Activated B cell treated with CpG ODN at 0.5 μM for 24 hours (primary cell): ENCODE measurements at regions not wholly inside any gene's neighbourhood (a gene's known extent, or its start where the extent isn't known, plus 50 kb on each side); places are given as distances from the start of the nearest gene placed in this dataset.
"Not testable (repeated sequence)": the region's sequence is repeated elsewhere in the genome, so short reads cannot be mapped to it uniquely, and the experiment has no call there.

ENCODE experiments used
- ATAC-seq: fragments of 200-7000 bp; cut with Tn5 transposase; one replicate; pipeline ENCODE4 v1.10.0; 2021; ENCODE audit warnings: low read depth, mild to moderate bottlenecking, moderate library complexity
- CTCF ChIA-PET: fragments of 350-600 bp; sonication (Branson Sonifier 250); formaldehyde crosslinking; loops from one replicate; lab custom pipeline; 2021; ENCODE audit warnings: antibody characterized with exemption; lab: Charles Lee
- POLR2A ChIA-PET: fragments of 350-600 bp; sonication (Branson Sonifier 250); formaldehyde crosslinking; loops from one replicate; lab custom pipeline; 2021; ENCODE audit warnings: antibody characterized with exemption; lab: Charles Lee
- DNase-seq: peaks from one replicate; pipeline ENCODE4 v3.0.0; 2022
- H3K27ac Mint-ChIP-seq: one replicate; pipeline ENCODE4 v1.8.0; 2020; ENCODE audit warnings: mixed read lengths
- H3K27me3 Mint-ChIP-seq: one replicate; pipeline ENCODE4 v1.8.0; 2021; ENCODE audit warnings: mixed read lengths
- H3K36me3 Mint-ChIP-seq: one replicate; pipeline ENCODE4 v1.8.0; 2021; ENCODE audit warnings: low read depth, mixed read lengths
- H3K4me1 Mint-ChIP-seq: one replicate; pipeline ENCODE4 v1.8.0; 2021; ENCODE audit warnings: mixed read lengths
- H3K4me3 Mint-ChIP-seq: one replicate; pipeline ENCODE4 v1.8.0; 2020; ENCODE audit warnings: mild to moderate bottlenecking, mixed read lengths
- H3K9me3 Mint-ChIP-seq: one replicate; pipeline ENCODE4 v1.8.0; 2020; ENCODE audit warnings: mixed read lengths
- CTCF ChIP-seq: fragments of 200-600 bp; IDR thresholded peaks from one replicate; pipeline ENCODE4 v1.8.0; 2022; ENCODE audit warnings: antibody characterized with exemption, mild to moderate bottlenecking
- intact Hi-C: fragments of 100-400 bp; cut with micrococcal nuclease; formaldehyde crosslinking; loops from one replicate; pipeline ENCODE4 v1.15.1; 2024

- TF ChIP-seq CTCF = no peak
- Mint-ChIP-seq H3K4me1 (no peaks in the 10 kb centered on the region), H3K4me3 (no peak overlapping the region), H3K27ac (no peak overlapping the region), H3K27me3 (no peaks in the 10 kb centered on the region), H3K36me3 (no peaks in the 10 kb centered on the region), H3K9me3 (no peaks in the 10 kb centered on the region)
- ChIA-PET POLR2A (no interaction called here), CTCF (no interaction called here)
- no peak for DNase-seq
- intact Hi-C loops = no loop called here
- ATAC-seq = no peak
These were observed 269.4 kb downstream of the PTGER3 start for GRCh38 chr1:70778056-70778762.

GRCh38 chr1:70778934-70779333 is 268.7 kb downstream of the PTGER3 start:
- intact Hi-C loops = no loop called here
- no peak overlapping the region for H3K27ac Mint-ChIP-seq
- CTCF ChIA-PET = no interaction called here
- no peaks in the 10 kb centered on the region for H3K4me1 Mint-ChIP-seq
- no peaks in the 10 kb centered on the region for H3K27me3 Mint-ChIP-seq
- H3K36me3 Mint-ChIP-seq = no peaks in the 10 kb centered on the region
- POLR2A ChIA-PET = no interaction called here
- H3K9me3 Mint-ChIP-seq = no peaks in the 10 kb centered on the region
- no peak for DNase-seq
- TF ChIP-seq CTCF = no peak
- H3K4me3 Mint-ChIP-seq = no peak overlapping the region
- no peak for ATAC-seq

- TF ChIP-seq CTCF = no peak
- Mint-ChIP-seq H3K4me3 (no peak overlapping the region), H3K36me3 (no peaks in the 10 kb centered on the region), H3K27ac (no peak overlapping the region), H3K4me1 (no peaks in the 10 kb centered on the region), H3K27me3 (no peaks in the 10 kb centered on the region), H3K9me3 (no peaks in the 10 kb centered on the region)
- ChIA-PET POLR2A (no interaction called here), CTCF (no interaction called here)
- no peak for ATAC-seq
- intact Hi-C loops = no loop called here
- DNase-seq = no peak
These were observed 268.0 kb downstream of the PTGER3 start for GRCh38 chr1:70779571-70779970.

GRCh38 chr1:70785287-70785686 is 262.3 kb downstream of the PTGER3 start:
- CTCF ChIA-PET = no interaction called here
- no peak overlapping the region for H3K4me3 Mint-ChIP-seq
- no peaks in the 10 kb centered on the region for H3K4me1 Mint-ChIP-seq
- POLR2A ChIA-PET = no interaction called here
- H3K9me3 Mint-ChIP-seq = no peaks in the 10 kb centered on the region
- intact Hi-C loops = no loop called here
- DNase-seq (no peak), ATAC-seq (no peak)
- no peak overlapping the region for H3K27ac Mint-ChIP-seq
- H3K36me3 Mint-ChIP-seq = no peaks in the 10 kb centered on the region
- H3K27me3 Mint-ChIP-seq = no peaks in the 10 kb centered on the region
- TF ChIP-seq CTCF = no peak

GRCh38 chr1:70790232-70790923 is 257.2 kb downstream of the PTGER3 start:
- no peaks in the 10 kb centered on the region for H3K36me3 Mint-ChIP-seq
- CTCF ChIA-PET = no interaction called here
- H3K4me1 Mint-ChIP-seq = no peaks in the 10 kb centered on the region
- ATAC-seq (no peak), DNase-seq (no peak)
- H3K27me3 Mint-ChIP-seq = no peaks in the 10 kb centered on the region
- intact Hi-C loops = no loop called here
- POLR2A ChIA-PET = no interaction called here
- TF ChIP-seq CTCF = no peak
- peaks cover under 1% of the 10 kb centered on the region for H3K9me3 Mint-ChIP-seq
- no peak overlapping the region for H3K27ac Mint-ChIP-seq
- no peak overlapping the region for H3K4me3 Mint-ChIP-seq

- ATAC-seq, intact Hi-C loops, H3K4me1 Mint-ChIP-seq, H3K4me3 Mint-ChIP-seq, DNase-seq, POLR2A ChIA-PET, H3K9me3 Mint-ChIP-seq, H3K36me3 Mint-ChIP-seq, CTCF ChIA-PET, H3K27ac Mint-ChIP-seq, H3K27me3 Mint-ChIP-seq: not testable (repeated sequence)
These were observed 252.6 kb downstream of the PTGER3 start for GRCh38 chr1:70795064-70795463.

GRCh38 chr1:70796298-70796697 is 251.3 kb downstream of the PTGER3 start:
- H3K4me3 Mint-ChIP-seq, H3K4me1 Mint-ChIP-seq, H3K9me3 Mint-ChIP-seq, H3K27ac Mint-ChIP-seq, DNase-seq, H3K27me3 Mint-ChIP-seq, ATAC-seq, intact Hi-C loops, POLR2A ChIA-PET, CTCF ChIA-PET, H3K36me3 Mint-ChIP-seq: not testable (repeated sequence)

- POLR2A ChIA-PET, H3K4me3 Mint-ChIP-seq, ATAC-seq, H3K36me3 Mint-ChIP-seq, H3K27me3 Mint-ChIP-seq, H3K4me1 Mint-ChIP-seq, DNase-seq, CTCF ChIA-PET, intact Hi-C loops, H3K27ac Mint-ChIP-seq: not testable (repeated sequence)
- peaks cover 12% of the 10 kb centered on the region for H3K9me3 Mint-ChIP-seq
These were observed 245.0 kb downstream of the PTGER3 start for GRCh38 chr1:70802625-70803024.
